SK-N-SH (cell line): ENCODE measurements at regions not wholly inside any gene's neighbourhood (a gene's known extent, or its start where the extent isn't known, plus 50 kb on each side); places are given as distances from the start of the nearest gene placed in this dataset.

Experiments used
- CTCF ChIA-PET: fragments of 300-600, 350-600 bp; formaldehyde crosslinking; extraction: SDS; loops from one replicate; lab custom pipeline; 2021; lab: Yijun Ruan, JAX
- POLR2A ChIA-PET: fragments of 350-600 bp; sonication (Branson Sonifier 250); formaldehyde crosslinking; extraction: SDS; loops from one replicate; lab custom pipeline; 2020; ENCODE audit warnings: antibody characterized with exemption, inconsistent platforms; lab: Yijun Ruan, JAX
- DNase-seq: peaks from one replicate; pipeline ENCODE4 v3.0.0; 2012
- H2AFZ ChIP-seq: fragments of 200-600 bp; sonication (generic); 2 replicates; pipeline ENCODE4 v1.8.1; 2016; ENCODE audit warnings: antibody characterized with exemption, mild to moderate bottlenecking, low read depth
- H3F3A ChIP-seq: fragments of 200-600 bp; sonication (generic); replicated peaks from 2 replicates; pipeline ENCODE3; 2016; ENCODE audit warnings: antibody characterized with exemption, mild to moderate bottlenecking; ENCODE audit not compliant: insufficient read depth
- H3K27ac ChIP-seq, 2 experiments: fragments of 200-500 bp in 1 of 2; fragments of 200-600 bp in 1 of 2; sonication (Bioruptor generic) in 1 of 2; sonication (generic), shearing (Covaris generic) in 1 of 2; 2 replicates each; pipeline versions ENCODE4 v1.5.1 to v1.6.1; 2014 to 2016; ENCODE audit warnings: low read depth in 2 of 2, inconsistent platforms in 1 of 2, low read length in 1 of 2, mild to moderate bottlenecking in 1 of 2, mixed read lengths in 1 of 2
- H3K27me3 ChIP-seq: fragments of 200-600 bp; sonication (generic), shearing (Covaris generic); 2 replicates; pipeline ENCODE4 v1.6.1; 2016; ENCODE audit warnings: mixed run types; ENCODE audit not compliant: insufficient read depth
- H3K36me3 ChIP-seq, 2 experiments: fragments of 200-500 bp in 1 of 2; fragments of 200-600 bp in 1 of 2; sonication (Bioruptor generic) in 1 of 2; sonication (generic) in 1 of 2; replicated peaks in 1 of 2; 2 replicates each; pipeline versions ENCODE3 to v1.5.1; 2014 to 2016; ENCODE audit warnings: low read length in 1 of 2, mild to moderate bottlenecking in 1 of 2; ENCODE audit not compliant: insufficient read depth in 2 of 2, control insufficient read depth in 1 of 2
- H3K4me1 ChIP-seq, 2 experiments: fragments of 200-500 bp in 1 of 2; fragments of 200-600 bp in 1 of 2; sonication (Bioruptor generic) in 1 of 2; sonication (generic), shearing (Covaris generic) in 1 of 2; 2 replicates each; pipeline versions ENCODE4 v1.5.1 to v1.6.1; 2014 to 2016; ENCODE audit warnings: low read depth in 1 of 2, low read length in 1 of 2, mixed run types in 1 of 2; ENCODE audit not compliant: insufficient read depth in 2 of 2, control insufficient read depth in 1 of 2
- H3K4me2 ChIP-seq: fragments of 200-600 bp; sonication (generic), shearing (Covaris generic); 2 replicates; pipeline ENCODE4 v1.6.1; 2017; ENCODE audit warnings: mixed run types
- H3K4me3 ChIP-seq, 2 experiments: fragments of 200-500 bp in 1 of 2; fragments of 200-600 bp in 1 of 2; sonication (Bioruptor generic) in 1 of 2; sonication (generic), shearing (Covaris generic) in 1 of 2; 2 replicates each; pipeline versions ENCODE4 v1.5.1 to v1.8.1; 2014 to 2016; ENCODE audit warnings: low read depth in 2 of 2, inconsistent platforms in 1 of 2, low read length in 1 of 2, mild to moderate bottlenecking in 1 of 2, mixed read lengths in 1 of 2, moderate library complexity in 1 of 2
- H3K79me2 ChIP-seq: fragments of 200-600 bp; sonication (generic); 2 replicates; pipeline ENCODE4 v1.8.1; 2017; ENCODE audit warnings: mild to moderate bottlenecking; ENCODE audit not compliant: insufficient read depth
- H3K9ac ChIP-seq: fragments of 200-600 bp; sonication (generic); 2 replicates; pipeline ENCODE4 v1.6.1; 2017; ENCODE audit warnings: mixed run types
- H3K9me2 ChIP-seq: fragments of 200-600 bp; sonication (generic); 2 replicates; pipeline ENCODE4 v1.6.1; 2017; ENCODE audit warnings: mixed run types
- H3K9me3 ChIP-seq: fragments of 200-600 bp; sonication (generic); 2 replicates; pipeline ENCODE4 v1.6.1; 2017; ENCODE audit warnings: mixed run types, mild to moderate bottlenecking, moderate library complexity
- H4K20me1 ChIP-seq: fragments of 200-600 bp; sonication (generic); 2 replicates; pipeline ENCODE4 v1.6.1; 2017; ENCODE audit warnings: mild to moderate bottlenecking, mixed run types; ENCODE audit not compliant: insufficient read depth
- CHD2 ChIP-seq: fragments of 150-350 bp; IDR thresholded peaks from 2 replicates; pipeline ENCODE4 v1.6.1; 2018; ENCODE audit warnings: low read length; ENCODE audit not compliant: partially characterized antibody
- EP300 ChIP-seq, 2 experiments: IDR thresholded peaks; 2 replicates each; pipeline versions ENCODE4 v1.4.0 to v1.6.1; 2012; ENCODE audit warnings: borderline replicate concordance in 1 of 2, low read depth in 1 of 2, low read length in 1 of 2
- FOSL2 ChIP-seq: IDR thresholded peaks from 2 replicates; pipeline ENCODE4 v1.4.0; 2012; ENCODE audit warnings: low read depth, mild to moderate bottlenecking, moderate library complexity, borderline replicate concordance
- FOXM1 ChIP-seq: IDR thresholded peaks from 2 replicates; pipeline ENCODE4 v1.4.0; 2012; ENCODE audit warnings: low read depth, mild to moderate bottlenecking
- JUND ChIP-seq: IDR thresholded peaks from 2 replicates; pipeline ENCODE4 v1.4.0; 2012
- MEF2A ChIP-seq: IDR thresholded peaks from 2 replicates; pipeline ENCODE4 v1.4.0; 2012; ENCODE audit warnings: low read depth, borderline replicate concordance
- POLR2AphosphoS5 ChIP-seq: IDR thresholded peaks from 2 replicates; pipeline ENCODE4 v1.6.1; 2012; ENCODE audit warnings: low read depth, low read length
- RAD21 ChIP-seq: IDR thresholded peaks from 2 replicates; pipeline ENCODE4 v1.6.1; 2012; ENCODE audit warnings: mild to moderate bottlenecking, low read length
- RXRA ChIP-seq: IDR thresholded peaks from 2 replicates; pipeline ENCODE4 v1.4.0; 2012; ENCODE audit warnings: low read depth, mild to moderate bottlenecking, borderline replicate concordance
- TAF1 ChIP-seq: IDR thresholded peaks from 2 replicates; pipeline ENCODE4 v1.6.1; 2012; ENCODE audit warnings: low read depth, mild to moderate bottlenecking, low read length, moderate library complexity, borderline replicate concordance
- TEAD4 ChIP-seq: IDR thresholded peaks from 2 replicates; pipeline ENCODE4 v1.4.0; 2012; ENCODE audit warnings: mild to moderate bottlenecking, borderline replicate concordance; ENCODE audit not compliant: insufficient read depth
- YY1 ChIP-seq: IDR thresholded peaks from 2 replicates; pipeline ENCODE4 v1.4.0; 2012; ENCODE audit warnings: low read depth, mild to moderate bottlenecking
- WGBS: methylation state at CpG from one replicate; pipeline ENCODE4 v1.1.6; 2017; ENCODE audit warnings: low lambda C conversion rate; 5-methylcytosine and 5-hydroxymethylcytosine counted together
- TF ChIP-seq, protein P1 (sequence below): IDR thresholded peaks from 2 replicates; pipeline ENCODE4 v1.4.0; 2012; ENCODE audit warnings: low read depth

DNA sequence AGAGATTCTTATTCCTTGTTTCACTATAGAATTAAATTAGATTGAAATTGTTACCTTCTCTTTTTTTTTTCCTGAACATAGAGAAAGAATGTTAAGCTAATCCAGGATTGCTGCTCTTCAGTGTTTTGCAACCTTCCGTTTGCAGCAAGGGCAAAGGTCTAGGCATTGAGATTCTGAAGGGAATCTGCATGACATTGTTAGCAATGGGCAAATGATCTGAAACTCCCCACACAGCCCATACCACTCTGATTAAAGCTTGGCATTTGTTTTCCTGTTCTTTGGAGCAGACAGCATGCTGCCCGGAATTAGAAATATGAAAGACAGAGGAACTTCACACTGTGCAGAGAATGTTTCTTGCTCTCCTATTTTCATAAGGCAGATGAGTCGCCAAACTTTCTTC lies 551.8 kb downstream of the SOCS6 start:
- Histone ChIP-seq H3F3A (no peaks in the 10 kb centered on the region), H3K4me2 (no peak overlapping the region)
- POLR2A ChIA-PET = no interaction called here
- WGBS = 59% methylated on average over 3 of the region's 3 CpGs
- no peak for TF ChIP-seq EP300 (IDR thresholded peaks at IDR 0.05; ENCODE audit: borderline replicate concordance in 1 of 2, low read depth in 1 of 2, low read length in 1 of 2)
- no peak for TF ChIP-seq FOSL2
- TF ChIP-seq RXRA = no peak
- no peak for TF ChIP-seq MEF2A
- no peak for TF ChIP-seq TEAD4
- TF ChIP-seq TAF1 = no peak
- TF ChIP-seq, all 33 proteins: peak for 0
- H3K9ac ChIP-seq = no peak overlapping the region
- H3K27me3 ChIP-seq = no peaks in the 10 kb centered on the region
- CTCF ChIA-PET = interaction anchor here (0.6 kb wide), 1 partner anchor 465 kb away, joined by 3 read pairs; no protein-coding TSS in a partner anchor
- no peak overlapping the region for H3K27ac ChIP-seq
- no peak overlapping the region for H3K4me3 ChIP-seq
- H3K4me1 ChIP-seq = no peaks in the 10 kb centered on the region
- H3K36me3 ChIP-seq = no peaks in the 10 kb centered on the region
- H3K9me3 ChIP-seq = no peaks in the 10 kb centered on the region
- no peaks in the 10 kb centered on the region for H4K20me1 ChIP-seq
- no peaks in the 10 kb centered on the region for H3K79me2 ChIP-seq
- H3K9me2 ChIP-seq = no peaks in the 10 kb centered on the region
- H2AFZ ChIP-seq = no peak overlapping the region
- DNase-seq = no peak

DNA sequence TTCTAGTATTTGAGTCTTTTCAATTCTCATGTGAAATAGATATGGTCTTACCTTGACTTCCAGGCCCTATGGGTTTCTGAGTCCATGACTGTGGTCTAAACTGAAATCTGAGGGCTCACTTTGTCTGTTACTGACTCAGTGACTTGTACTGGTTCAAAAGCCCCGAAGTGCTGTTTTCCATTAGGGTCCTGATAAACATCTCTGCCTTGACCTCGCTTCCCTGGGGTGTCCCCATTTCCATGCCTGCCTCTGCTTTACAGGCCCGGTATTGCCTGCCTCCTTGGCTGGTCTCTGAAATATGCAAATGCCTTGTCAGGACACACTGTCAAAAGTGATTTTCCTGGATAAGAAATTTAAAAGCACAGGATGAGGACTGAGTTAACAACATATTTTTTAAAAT lies 538.8 kb downstream of the SOCS6 start:
- peak overlapping the region in 1 of 2 experiments; percentile 64; a peak in 2 of 4 replicates for H3K27ac ChIP-seq
- no peaks in the 10 kb centered on the region for H3K79me2 ChIP-seq
- H3K4me1 ChIP-seq = peaks cover 0 to 7% of the 10 kb centered on the region in 2 experiments; a peak in 2 of 4 replicates
- TF ChIP-seq RXRA = no peak
- no peak for TF ChIP-seq RAD21
- TF ChIP-seq YY1 = no peak
- TF ChIP-seq JUND = no peak
- no peak for TF ChIP-seq POLR2AphosphoS5
- no peak for TF ChIP-seq MEF2A
- TF ChIP-seq, all 33 proteins: peak for 0
- H3K36me3 ChIP-seq = no peaks in the 10 kb centered on the region
- no peaks in the 10 kb centered on the region for H3K9me3 ChIP-seq
- H3K9ac ChIP-seq = no peak overlapping the region
- 17% methylated on average over 3 of the region's 3 CpGs for WGBS
- DNase-seq = peak; percentile 27
- no peaks in the 10 kb centered on the region for H3K9me2 ChIP-seq
- no peaks in the 10 kb centered on the region for H3F3A ChIP-seq
- no peaks in the 10 kb centered on the region for H4K20me1 ChIP-seq
- peak overlapping the region; percentile 55; the same call in 1 of the 2 replicates for H2AFZ ChIP-seq
- H3K4me3 ChIP-seq = no peak overlapping the region
- ChIA-PET CTCF (no interaction called here), POLR2A (no interaction called here)
- H3K4me2 ChIP-seq = no peak overlapping the region
- no peaks in the 10 kb centered on the region for H3K27me3 ChIP-seq

DNA sequence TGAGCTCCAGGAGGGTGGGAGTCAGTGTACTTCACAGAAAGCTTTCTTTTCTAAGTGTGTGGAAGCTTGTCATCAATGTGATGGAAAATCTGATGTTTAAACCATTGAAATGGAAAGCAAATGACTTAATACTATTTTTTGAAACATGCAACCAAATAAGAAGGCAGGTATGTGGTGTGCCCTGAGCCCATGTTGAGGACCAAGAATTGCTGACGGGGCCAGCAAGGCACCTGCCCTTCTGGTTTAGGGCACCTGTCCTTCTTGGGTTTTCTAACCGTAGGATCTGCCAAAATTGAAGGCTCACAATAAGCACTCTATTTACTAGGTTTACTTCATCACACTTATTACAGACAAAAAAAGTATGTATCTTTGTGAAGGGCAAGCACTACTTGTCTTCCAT lies 537.7 kb downstream of the SOCS6 start:
- Histone ChIP-seq H3K4me2 (no peak overlapping the region), H3K27ac (no peak overlapping the region), H2AFZ (no peak overlapping the region), H4K20me1 (no peaks in the 10 kb centered on the region), H3K9me3 (no peaks in the 10 kb centered on the region), H3K79me2 (no peaks in the 10 kb centered on the region), H3F3A (no peaks in the 10 kb centered on the region), H3K9ac (no peak overlapping the region), H3K36me3 (no peaks in the 10 kb centered on the region), H3K4me3 (no peak overlapping the region), H3K27me3 (no peaks in the 10 kb centered on the region), H3K9me2 (no peaks in the 10 kb centered on the region), H3K4me1 (peaks cover 0 to 7% of the 10 kb centered on the region in 2 experiments; a peak in 2 of 4 replicates)
- TF ChIP-seq CHD2 (no peak), FOXM1 (no peak), RAD21 (no peak)
- TF ChIP-seq, protein P1, sequence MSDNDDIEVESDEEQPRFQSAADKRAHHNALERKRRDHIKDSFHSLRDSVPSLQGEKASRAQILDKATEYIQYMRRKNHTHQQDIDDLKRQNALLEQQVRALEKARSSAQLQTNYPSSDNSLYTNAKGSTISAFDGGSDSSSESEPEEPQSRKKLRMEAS = no peak
- 43% methylated on average over 1 of the region's 2 CpGs for WGBS
- DNase-seq = no peak
- CTCF ChIA-PET = no interaction called here
- POLR2A ChIA-PET = no interaction called here
